Parathyroid adenoma (tissue), 2 donors: ENCODE measurements at regions not wholly inside any gene's neighbourhood (a gene's known extent, or its start where the extent isn't known, plus 50 kb on each side); places are given as distances from the start of the nearest gene placed in this dataset.

Experiments
- H2AFZ ChIP-seq: fragments of 300-600 bp; sonication (generic); one replicate; pipeline ENCODE4 v1.7.0; 2017; ENCODE audit warnings: antibody characterized with exemption, mild to moderate bottlenecking
- H3K27ac ChIP-seq: fragments of 300-600 bp; sonication (generic); one replicate; pipeline ENCODE4 v1.7.0; 2017
- H3K27me3 ChIP-seq: fragments of 300-600 bp; sonication (generic); one replicate; pipeline ENCODE4 v1.7.0; 2017; ENCODE audit warnings: low read length; ENCODE audit not compliant: control insufficient read depth, insufficient read depth
- H3K36me3 ChIP-seq: fragments of 300-600 bp; sonication (generic); one replicate; pipeline ENCODE4 v1.7.0; 2017; ENCODE audit warnings: low read length; ENCODE audit not compliant: control insufficient read depth, insufficient read depth
- H3K4me1 ChIP-seq: fragments of 300-600 bp; sonication (generic); one replicate; pipeline ENCODE4 v1.7.0; 2017; ENCODE audit warnings: control low read depth
- H3K4me2 ChIP-seq: fragments of 300-600 bp; sonication (generic); one replicate; pipeline ENCODE4 v1.7.0; 2017; ENCODE audit warnings: low read length
- H3K4me3 ChIP-seq: fragments of 300-600 bp; sonication (generic); one replicate; pipeline ENCODE4 v1.7.0; 2017; ENCODE audit warnings: low read depth, low read length
- H3K79me2 ChIP-seq: fragments of 300-600 bp; sonication (generic); one replicate; pipeline ENCODE4 v1.7.0; 2017; ENCODE audit warnings: control low read depth
- H3K9ac ChIP-seq: fragments of 300-600 bp; sonication (generic); one replicate; pipeline ENCODE4 v1.7.0; 2017; ENCODE audit warnings: mild to moderate bottlenecking
- H3K9me3 ChIP-seq: fragments of 300-600 bp; sonication (generic); one replicate; pipeline ENCODE4 v1.7.0; 2017; ENCODE audit warnings: low read length; ENCODE audit not compliant: control insufficient read depth
- TF ChIP-seq, protein P1 (sequence below): fragments of 300-600 bp; sonication (generic); IDR thresholded peaks from one replicate; pipeline ENCODE4 v1.7.0; 2017; ENCODE audit warnings: antibody characterized with exemption, mild to moderate bottlenecking
- donor health status: primary hyperparathyroidism.

DNA sequence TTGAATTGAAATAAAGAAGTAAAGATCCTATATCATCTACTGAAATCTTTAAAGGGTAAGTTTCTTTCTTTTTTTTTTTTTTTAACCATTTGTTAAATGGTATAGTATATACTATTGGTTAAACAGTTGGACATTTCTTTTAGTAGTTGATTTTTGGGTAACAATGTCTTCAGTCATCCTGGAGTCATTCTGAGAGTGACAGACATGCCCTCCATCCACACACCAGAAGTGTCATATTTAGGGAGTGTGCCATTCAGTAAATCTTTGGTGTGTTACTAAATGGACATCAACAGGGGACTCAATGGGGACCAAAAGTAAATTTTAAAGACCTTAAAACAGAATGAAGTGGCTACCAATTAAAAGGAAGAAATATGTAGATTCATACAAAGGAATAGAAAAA, 50.8 kb upstream of the SLC39A10 start:
- no peak overlapping the region for H3K9ac ChIP-seq
- no peak overlapping the region for H2AFZ ChIP-seq
- TF ChIP-seq, protein P1, sequence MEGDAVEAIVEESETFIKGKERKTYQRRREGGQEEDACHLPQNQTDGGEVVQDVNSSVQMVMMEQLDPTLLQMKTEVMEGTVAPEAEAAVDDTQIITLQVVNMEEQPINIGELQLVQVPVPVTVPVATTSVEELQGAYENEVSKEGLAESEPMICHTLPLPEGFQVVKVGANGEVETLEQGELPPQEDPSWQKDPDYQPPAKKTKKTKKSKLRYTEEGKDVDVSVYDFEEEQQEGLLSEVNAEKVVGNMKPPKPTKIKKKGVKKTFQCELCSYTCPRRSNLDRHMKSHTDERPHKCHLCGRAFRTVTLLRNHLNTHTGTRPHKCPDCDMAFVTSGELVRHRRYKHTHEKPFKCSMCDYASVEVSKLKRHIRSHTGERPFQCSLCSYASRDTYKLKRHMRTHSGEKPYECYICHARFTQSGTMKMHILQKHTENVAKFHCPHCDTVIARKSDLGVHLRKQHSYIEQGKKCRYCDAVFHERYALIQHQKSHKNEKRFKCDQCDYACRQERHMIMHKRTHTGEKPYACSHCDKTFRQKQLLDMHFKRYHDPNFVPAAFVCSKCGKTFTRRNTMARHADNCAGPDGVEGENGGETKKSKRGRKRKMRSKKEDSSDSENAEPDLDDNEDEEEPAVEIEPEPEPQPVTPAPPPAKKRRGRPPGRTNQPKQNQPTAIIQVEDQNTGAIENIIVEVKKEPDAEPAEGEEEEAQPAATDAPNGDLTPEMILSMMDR, result no peak
- no peaks in the 10 kb centered on the region for H3K9me3 ChIP-seq
- no peak overlapping the region for H3K4me3 ChIP-seq
- H3K79me2 ChIP-seq, result no peaks in the 10 kb centered on the region
- H3K4me1 ChIP-seq, result no peaks in the 10 kb centered on the region
- no peaks in the 10 kb centered on the region for H3K27me3 ChIP-seq
- H3K27ac ChIP-seq, result no peak overlapping the region
- H3K36me3 ChIP-seq, result no peaks in the 10 kb centered on the region
- no peak overlapping the region for H3K4me2 ChIP-seq

DNA sequence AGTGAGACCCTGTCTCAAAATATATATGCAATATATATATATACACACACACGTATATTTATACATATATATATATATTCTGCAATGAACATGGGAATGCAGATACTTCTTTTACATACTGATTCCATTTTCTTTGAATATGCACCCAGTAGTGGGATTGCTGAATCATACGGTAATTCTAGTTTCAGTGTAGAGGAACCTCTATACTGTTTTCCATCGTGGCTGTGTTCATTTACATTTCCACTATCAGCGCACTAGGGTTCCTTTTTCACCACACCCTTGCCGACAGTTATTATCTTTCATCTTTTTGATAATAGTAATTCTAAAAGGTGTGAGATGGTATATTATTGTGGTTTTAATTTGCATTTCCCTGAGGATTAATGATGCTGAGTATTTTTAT, 52.3 kb upstream of the SLC39A10 start:
- Histone ChIP-seq H2AFZ (no peak overlapping the region), H3K4me3 (no peak overlapping the region), H3K27me3 (no peaks in the 10 kb centered on the region), H3K36me3 (no peaks in the 10 kb centered on the region), H3K79me2 (no peaks in the 10 kb centered on the region), H3K4me2 (no peak overlapping the region), H3K9me3 (no peaks in the 10 kb centered on the region), H3K27ac (no peak overlapping the region), H3K4me1 (no peaks in the 10 kb centered on the region), H3K9ac (no peak overlapping the region)
- TF ChIP-seq, protein P1, result no peak

DNA sequence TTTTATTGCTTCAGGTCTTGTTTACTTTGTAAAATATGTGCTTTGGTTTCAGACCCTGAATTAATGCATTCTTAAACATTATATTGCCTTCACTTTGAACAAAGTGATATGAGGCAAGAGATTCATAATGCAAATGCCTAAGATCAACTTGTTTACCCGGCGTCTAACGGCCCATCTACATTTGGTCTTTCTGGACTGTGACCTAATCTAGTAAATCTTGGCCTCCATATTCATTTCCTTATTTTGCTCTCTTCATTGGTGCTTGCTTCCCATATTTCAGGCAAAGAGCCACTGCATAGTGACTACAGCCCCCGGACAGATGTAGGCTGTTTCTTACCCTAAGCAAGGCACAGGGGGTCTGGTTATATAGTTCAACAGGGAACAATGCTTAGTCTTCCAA, 53.0 kb upstream of the SLC39A10 start:
- Histone ChIP-seq H2AFZ (no peak overlapping the region), H3K36me3 (no peaks in the 10 kb centered on the region), H3K4me2 (no peak overlapping the region), H3K9ac (no peak overlapping the region), H3K4me3 (no peak overlapping the region), H3K27me3 (no peaks in the 10 kb centered on the region), H3K4me1 (no peaks in the 10 kb centered on the region), H3K27ac (no peak overlapping the region), H3K79me2 (no peaks in the 10 kb centered on the region), H3K9me3 (no peaks in the 10 kb centered on the region)
- TF ChIP-seq, protein P1, result no peak

DNA sequence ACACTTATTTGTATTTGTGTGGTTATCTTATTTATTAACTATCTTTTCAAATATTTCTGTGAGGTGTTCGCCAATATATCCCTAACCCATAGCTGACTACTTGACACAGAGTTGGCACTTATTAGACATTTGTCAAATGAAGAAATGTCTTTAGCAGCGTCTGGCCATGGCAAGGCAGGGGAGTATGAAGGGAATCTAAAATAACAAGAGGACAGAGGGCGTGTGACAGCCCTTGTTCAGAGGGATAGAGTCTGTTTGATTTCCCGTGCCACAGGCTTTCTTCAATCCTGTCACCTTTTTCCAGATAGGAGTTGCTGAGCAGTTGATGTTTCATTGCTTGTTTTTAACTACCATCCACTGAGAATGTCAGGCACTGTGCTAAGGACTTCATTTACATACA, 53.6 kb upstream of the SLC39A10 start:
- H3K4me2 ChIP-seq, result no peak overlapping the region
- TF ChIP-seq, protein P1, result no peak
- H3K79me2 ChIP-seq, result no peaks in the 10 kb centered on the region
- no peaks in the 10 kb centered on the region for H3K4me1 ChIP-seq
- H3K27ac ChIP-seq, result no peak overlapping the region
- H2AFZ ChIP-seq, result no peak overlapping the region
- no peak overlapping the region for H3K9ac ChIP-seq
- no peaks in the 10 kb centered on the region for H3K27me3 ChIP-seq
- no peaks in the 10 kb centered on the region for H3K36me3 ChIP-seq
- no peak overlapping the region for H3K4me3 ChIP-seq
- no peaks in the 10 kb centered on the region for H3K9me3 ChIP-seq

DNA sequence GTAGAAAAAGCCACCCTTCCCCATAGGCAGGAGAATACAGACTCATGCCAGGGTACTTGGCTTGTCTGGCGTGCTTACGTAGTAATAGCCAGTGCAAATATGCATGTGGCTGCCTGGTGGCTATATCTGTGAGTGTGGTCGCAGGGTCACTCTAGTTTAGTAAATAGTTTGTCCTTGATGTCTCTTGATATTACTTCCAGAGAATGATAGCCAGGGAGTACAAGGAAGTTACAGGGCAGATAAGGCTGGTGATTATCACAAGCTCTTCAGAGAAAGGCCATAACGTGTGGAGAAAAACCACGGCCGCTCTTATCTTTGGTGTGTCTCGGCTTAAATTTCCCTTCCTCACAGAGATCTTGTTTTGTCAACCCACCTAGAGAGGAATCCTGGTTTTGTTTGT, 54.3 kb upstream of the SLC39A10 start:
- Histone ChIP-seq H3K4me3 (no peak overlapping the region), H3K36me3 (no peaks in the 10 kb centered on the region), H3K4me2 (no peak overlapping the region), H3K27me3 (no peaks in the 10 kb centered on the region), H2AFZ (no peak overlapping the region), H3K4me1 (no peaks in the 10 kb centered on the region), H3K9me3 (no peaks in the 10 kb centered on the region), H3K27ac (no peak overlapping the region), H3K9ac (no peak overlapping the region), H3K79me2 (no peaks in the 10 kb centered on the region)
- TF ChIP-seq, protein P1, result no peak
